Spinal cord (tissue), 9 donors: ENCODE measurements at regions not wholly inside any gene's neighbourhood (a gene's known extent, or its start where the extent isn't known, plus 50 kb on each side); places are given as distances from the start of the nearest gene placed in this dataset.
"Not testable (repeated sequence)": the region's sequence is repeated elsewhere in the genome, so short reads cannot be mapped to it uniquely, and the experiment has no call there.

ENCODE experiments used
- DNase-seq, 6 donors: peaks; one replicate each; pipeline versions ENCODE4 v3.0.0 to v3.0.0-alpha.2; 2013 to 2015; ENCODE audit warnings: low spot score in 6 of 6, low read depth in 4 of 6
- H3K27ac ChIP-seq: one replicate; pipeline ENCODE4 v1.5.1; 2013; ENCODE audit warnings: low read depth, low read length, control low read depth
- H3K27me3 ChIP-seq: one replicate; pipeline ENCODE4 v1.6.1; 2013; ENCODE audit warnings: low read length; ENCODE audit not compliant: control insufficient read depth, insufficient read depth
- H3K36me3 ChIP-seq: one replicate; pipeline ENCODE4 v1.6.1; 2013; ENCODE audit warnings: low read length; ENCODE audit not compliant: control insufficient read depth, insufficient read depth
- H3K4me1 ChIP-seq: one replicate; pipeline ENCODE4 v1.6.1; 2013; ENCODE audit warnings: low read length; ENCODE audit not compliant: control insufficient read depth, insufficient read depth
- H3K4me3 ChIP-seq: one replicate; pipeline ENCODE4 v1.5.1; 2013; ENCODE audit warnings: low read depth, low read length, control low read depth
- H3K9me3 ChIP-seq: one replicate; pipeline ENCODE4 v1.6.1; 2013; ENCODE audit warnings: low read length; ENCODE audit not compliant: control insufficient read depth, insufficient read depth
- WGBS: methylation state at CpG from one replicate; pipeline ENCODE4 v1.1.5; 2013; ENCODE audit warnings: missing lambda C conversion rate; ENCODE audit not compliant: insufficient coverage; 5-methylcytosine and 5-hydroxymethylcytosine counted together
- donor health status: healthy.

- WGBS, result under 1% methylated on average over 82 of the region's 96 CpGs
- H3K27ac ChIP-seq, result peak overlapping the region; percentile 78
Observed at GRCh38 chr16:22436823-22437652, 62.6 kb upstream of the CDR2 start.

GRCh38 chr16:22436326-22436822 lies 62.0 kb upstream of the CDR2 start:
- not testable (repeated sequence) for H3K36me3 ChIP-seq, H3K4me1 ChIP-seq, H3K9me3 ChIP-seq, DNase-seq, H3K27me3 ChIP-seq
- Histone ChIP-seq H3K27ac (peak overlapping the region; percentile 78), H3K4me3 (peak overlapping the region; percentile 53)
- WGBS, result no CpG with 5 or more reads among the region's 6 CpGs

More at GRCh38 chr16:22436823-22437652, 62.6 kb upstream of the CDR2 start:
- not testable (repeated sequence) for H3K27me3 ChIP-seq, H3K4me1 ChIP-seq, H3K36me3 ChIP-seq, H3K9me3 ChIP-seq
- peak overlapping the region; percentile 53 for H3K4me3 ChIP-seq
- peak; percentile 36 to 88 (median 58) for DNase-seq

- not testable (repeated sequence) for H3K27me3 ChIP-seq, H3K27ac ChIP-seq, H3K4me3 ChIP-seq, H3K9me3 ChIP-seq, DNase-seq, H3K4me1 ChIP-seq
- peaks cover 24% of the 10 kb centered on the region for H3K36me3 ChIP-seq
- 90% methylated on average over 5 of the region's 9 CpGs for WGBS
Observed at GRCh38 chr16:22431314-22431713, 56.9 kb upstream of the CDR2 start.

GRCh38 chr16:22428654-22429053 lies 54.2 kb upstream of the CDR2 start:
- no peak overlapping the region for H3K27ac ChIP-seq
- DNase-seq, result peak in 1 of 6 donors; percentile 13
- peaks cover 7% of the 10 kb centered on the region for H3K4me1 ChIP-seq
- WGBS, result 75% methylated on average over 8 of the region's 8 CpGs
- no peak overlapping the region for H3K4me3 ChIP-seq
- H3K27me3 ChIP-seq, result no peaks in the 10 kb centered on the region
- H3K9me3 ChIP-seq, result no peaks in the 10 kb centered on the region
- peaks cover 38% of the 10 kb centered on the region for H3K36me3 ChIP-seq

GRCh38 chr16:22427556-22427955 lies 53.1 kb upstream of the CDR2 start:
- Histone ChIP-seq H3K27me3 (no peaks in the 10 kb centered on the region), H3K4me3 (no peak overlapping the region), H3K27ac (no peak overlapping the region), H3K9me3 (no peaks in the 10 kb centered on the region), H3K36me3 (peaks cover 38% of the 10 kb centered on the region), H3K4me1 (peaks cover 7% of the 10 kb centered on the region)
- WGBS, result 97% methylated on average over 6 of the region's 10 CpGs
- DNase-seq, result no peak

GRCh38 chr16:22425847-22426246 lies 51.4 kb upstream of the CDR2 start:
- no peak overlapping the region for H3K27ac ChIP-seq
- H3K9me3 ChIP-seq, result no peaks in the 10 kb centered on the region
- no peaks in the 10 kb centered on the region for H3K27me3 ChIP-seq
- H3K36me3 ChIP-seq, result peaks cover 44% of the 10 kb centered on the region
- no peak overlapping the region for H3K4me3 ChIP-seq
- peaks cover 7% of the 10 kb centered on the region for H3K4me1 ChIP-seq
- DNase-seq, result no peak
- WGBS, result 96% methylated on average over 4 of the region's 5 CpGs

- Histone ChIP-seq H3K27me3 (no peaks in the 10 kb centered on the region), H3K36me3 (peaks cover 50% of the 10 kb centered on the region), H3K9me3 (no peaks in the 10 kb centered on the region), H3K4me3 (no peak overlapping the region), H3K4me1 (peaks cover 7% of the 10 kb centered on the region), H3K27ac (no peak overlapping the region)
- peak in 1 of 6 donors; percentile 38 for DNase-seq
- WGBS, result 78% methylated on average over 25 of the region's 26 CpGs
Observed at GRCh38 chr16:22425036-22425801, 50.8 kb upstream of the CDR2 start.

GRCh38 chr16:22424161-22424937 lies 49.9 kb upstream of the CDR2 start:
- no peaks in the 10 kb centered on the region for H3K9me3 ChIP-seq
- 67% methylated on average over 18 of the region's 22 CpGs for WGBS
- H3K4me3 ChIP-seq, result no peak overlapping the region
- no peak overlapping the region for H3K27ac ChIP-seq
- peak in 1 of 6 donors; percentile 12 for DNase-seq
- H3K27me3 ChIP-seq, result no peaks in the 10 kb centered on the region
- H3K4me1 ChIP-seq, result peaks cover 7% of the 10 kb centered on the region
- peaks cover 53% of the 10 kb centered on the region for H3K36me3 ChIP-seq
